ENCODE measurements at regions not wholly inside any gene's neighbourhood (a gene's known extent, or its start where the extent isn't known, plus 50 kb on each side); places are given as distances from the start of the nearest gene placed in this dataset.

DNA sequence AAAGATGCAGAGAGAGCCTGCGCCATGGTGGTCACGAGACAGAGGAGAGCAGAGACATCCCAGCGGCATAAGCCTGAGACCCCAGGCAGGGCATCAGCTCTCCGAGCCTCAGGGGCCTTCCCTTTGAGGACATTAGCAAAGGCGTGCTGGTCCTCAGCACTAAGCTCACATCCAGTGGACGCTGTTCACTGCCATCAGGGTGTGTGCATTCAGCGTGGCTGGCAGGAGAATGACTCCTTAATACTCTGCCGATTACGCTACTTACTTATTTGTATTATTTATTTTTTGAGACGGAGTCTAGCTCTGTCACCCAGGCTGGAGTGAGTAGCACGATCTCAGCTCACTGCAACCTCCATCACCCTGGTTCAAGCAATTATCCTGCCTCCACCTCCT lies 290.2 kb downstream of the KLF6 start:
- H3K27me3 Mint-ChIP-seq (ENCODE audit: unreplicated experiment) = no peaks in the 10 kb centered on the region
- H3K27ac Mint-ChIP-seq (ENCODE audit: unreplicated experiment) = peak overlapping the region; percentile 95
- TF ChIP-seq CTCF (IDR thresholded peaks at IDR 0.05) = no peak
- H3K4me3 Mint-ChIP-seq (ENCODE audit: unreplicated experiment) = peak overlapping the region; percentile 59
- H3K36me3 Mint-ChIP-seq (ENCODE audit: unreplicated experiment) = no peaks in the 10 kb centered on the region
- DNase-seq (ENCODE audit: extremely low spot score, unreplicated experiment) = no peak
- H3K9me3 Mint-ChIP-seq (ENCODE audit: unreplicated experiment) = peaks cover 2% of the 10 kb centered on the region
- peaks cover 51% of the 10 kb centered on the region for H3K4me1 Mint-ChIP-seq (ENCODE audit: unreplicated experiment)

- no peak for TF ChIP-seq CTCF (IDR thresholded peaks at IDR 0.05)
- Mint-ChIP-seq H3K27me3 (ENCODE audit: unreplicated experiment) (no peaks in the 10 kb centered on the region), H3K36me3 (ENCODE audit: unreplicated experiment) (no peaks in the 10 kb centered on the region), H3K9me3 (ENCODE audit: unreplicated experiment) (peaks cover 7% of the 10 kb centered on the region), H3K4me3 (ENCODE audit: unreplicated experiment) (peak overlapping the region; percentile 59), H3K4me1 (ENCODE audit: unreplicated experiment) (peaks cover 51% of the 10 kb centered on the region), H3K27ac (ENCODE audit: unreplicated experiment) (peak overlapping the region; percentile 95)
- no peak for DNase-seq (ENCODE audit: extremely low spot score, unreplicated experiment)
Observed at GRCh38 chr10:3494131-3494837, 290.7 kb downstream of the KLF6 start.

GRCh38 chr10:3493621-3494020 lies 291.4 kb downstream of the KLF6 start:
- H3K4me3 Mint-ChIP-seq (ENCODE audit: unreplicated experiment) = no peak overlapping the region
- no peaks in the 10 kb centered on the region for H3K36me3 Mint-ChIP-seq (ENCODE audit: unreplicated experiment)
- H3K27ac Mint-ChIP-seq (ENCODE audit: unreplicated experiment) = peak overlapping the region; percentile 95
- no peak for TF ChIP-seq CTCF (IDR thresholded peaks at IDR 0.05)
- DNase-seq (ENCODE audit: extremely low spot score, unreplicated experiment) = no peak
- peaks cover 45% of the 10 kb centered on the region for H3K4me1 Mint-ChIP-seq (ENCODE audit: unreplicated experiment)
- H3K9me3 Mint-ChIP-seq (ENCODE audit: unreplicated experiment) = peaks cover 10% of the 10 kb centered on the region
- H3K27me3 Mint-ChIP-seq (ENCODE audit: unreplicated experiment) = no peaks in the 10 kb centered on the region

DNA sequence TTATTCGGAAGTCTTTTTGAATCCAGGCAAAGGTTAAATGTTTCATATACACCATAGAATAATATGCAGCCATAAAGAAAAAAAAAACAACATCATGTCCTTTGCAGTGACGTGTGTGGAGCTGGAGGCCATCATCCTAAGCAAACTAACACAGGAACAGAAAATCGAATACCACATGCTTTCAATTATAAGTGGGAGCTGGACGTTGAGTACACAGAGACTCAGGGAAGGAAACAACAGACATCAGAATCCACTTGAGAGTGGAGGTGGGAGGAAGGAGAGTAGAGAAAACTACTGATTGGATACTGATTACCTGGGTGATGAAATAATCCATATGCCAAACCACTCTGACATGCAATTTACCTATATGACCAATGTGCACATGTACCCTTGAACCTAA lies 293.4 kb downstream of the KLF6 start:
- H3K27me3 Mint-ChIP-seq (ENCODE audit: unreplicated experiment) = no peaks in the 10 kb centered on the region
- H3K4me1 Mint-ChIP-seq (ENCODE audit: unreplicated experiment) = peaks cover 35% of the 10 kb centered on the region
- no peaks in the 10 kb centered on the region for H3K36me3 Mint-ChIP-seq (ENCODE audit: unreplicated experiment)
- H3K9me3 Mint-ChIP-seq (ENCODE audit: unreplicated experiment) = peaks cover 10% of the 10 kb centered on the region
- no peak overlapping the region for H3K27ac Mint-ChIP-seq (ENCODE audit: unreplicated experiment)
- H3K4me3 Mint-ChIP-seq (ENCODE audit: unreplicated experiment) = no peak overlapping the region
- no peak for TF ChIP-seq CTCF (IDR thresholded peaks at IDR 0.05)
- DNase-seq (ENCODE audit: extremely low spot score, unreplicated experiment) = no peak

DNA sequence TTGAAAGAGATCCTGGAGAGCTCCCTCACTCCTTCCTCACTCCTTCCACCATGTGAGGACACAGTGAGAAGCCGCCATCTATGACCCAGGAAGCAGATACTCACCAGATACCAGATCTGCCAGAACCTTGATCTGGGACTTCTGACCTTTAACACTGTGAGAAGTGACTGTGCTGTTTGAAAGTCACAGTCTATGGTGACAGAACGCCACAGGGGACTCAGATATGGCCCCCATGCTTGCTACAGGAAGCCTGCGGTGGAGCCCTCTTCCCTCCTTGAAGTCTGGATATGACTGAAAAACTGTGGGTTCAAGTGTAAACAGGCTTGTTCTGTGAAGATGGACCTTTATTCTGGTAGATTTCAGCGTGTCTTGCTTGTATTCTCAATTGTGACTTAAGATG lies 297.8 kb downstream of the KLF6 start:
- H3K36me3 Mint-ChIP-seq (ENCODE audit: unreplicated experiment) = no peaks in the 10 kb centered on the region
- H3K4me3 Mint-ChIP-seq (ENCODE audit: unreplicated experiment) = no peak overlapping the region
- H3K27me3 Mint-ChIP-seq (ENCODE audit: unreplicated experiment) = no peaks in the 10 kb centered on the region
- no peak overlapping the region for H3K27ac Mint-ChIP-seq (ENCODE audit: unreplicated experiment)
- H3K9me3 Mint-ChIP-seq (ENCODE audit: unreplicated experiment) = peaks cover 10% of the 10 kb centered on the region
- no peak for TF ChIP-seq CTCF (IDR thresholded peaks at IDR 0.05)
- H3K4me1 Mint-ChIP-seq (ENCODE audit: unreplicated experiment) = peaks cover 28% of the 10 kb centered on the region
- no peak for DNase-seq (ENCODE audit: extremely low spot score, unreplicated experiment)

All from osteocyte (in vitro differentiated cells).